DMS 273 (cell line): ENCODE measurements at regions not wholly inside any gene's neighbourhood (a gene's known extent, or its start where the extent isn't known, plus 50 kb on each side); places are given as distances from the start of the nearest gene placed in this dataset.
A peak's percentile ranks its signal among the peaks of the same experiment; 100 is the strongest.
"Not testable (repeated sequence)": the region's sequence is repeated elsewhere in the genome, so short reads cannot be mapped to it uniquely, and the experiment has no call there.

Experiments
- DNase-seq: peaks from one replicate; lab custom pipeline; 2025; ENCODE audit not compliant: unreplicated experiment; lab: John Stamatoyannopoulos, UW

DNA sequence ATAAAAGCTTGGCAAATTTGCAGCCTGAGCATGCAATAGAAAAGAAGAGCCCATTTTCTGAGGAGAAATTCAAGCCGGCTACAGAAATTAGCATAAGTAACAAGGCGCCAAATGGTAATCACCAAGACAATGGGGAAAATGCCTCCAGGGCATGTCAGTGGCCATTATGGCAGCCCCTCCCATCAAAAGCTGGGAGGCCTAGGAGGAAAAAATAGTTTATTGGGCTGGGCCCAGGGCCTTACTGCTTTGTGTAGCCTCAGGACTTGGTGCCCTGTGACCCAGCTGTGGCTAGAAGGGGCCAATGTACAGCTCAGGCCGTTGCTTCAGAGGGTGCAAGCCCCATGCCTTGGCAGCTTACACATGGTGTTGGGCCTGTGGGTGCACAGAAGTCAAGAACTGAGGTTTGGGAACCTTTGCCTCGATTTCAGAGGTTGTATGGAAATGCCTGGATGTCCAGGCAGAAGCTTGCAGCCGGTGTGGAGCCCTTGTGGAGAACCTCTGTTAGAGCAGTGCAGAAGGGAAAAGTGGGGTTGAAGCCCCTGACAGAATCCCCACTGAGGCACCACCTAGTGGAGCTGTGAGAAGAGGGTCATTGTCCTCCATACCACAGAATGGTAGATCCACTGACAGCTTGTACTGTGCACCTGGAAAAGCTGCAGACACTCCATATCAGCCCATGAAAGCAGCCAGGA lies 328.5 kb upstream of the MAP3K7 start:
- no peak for DNase-seq

DNA sequence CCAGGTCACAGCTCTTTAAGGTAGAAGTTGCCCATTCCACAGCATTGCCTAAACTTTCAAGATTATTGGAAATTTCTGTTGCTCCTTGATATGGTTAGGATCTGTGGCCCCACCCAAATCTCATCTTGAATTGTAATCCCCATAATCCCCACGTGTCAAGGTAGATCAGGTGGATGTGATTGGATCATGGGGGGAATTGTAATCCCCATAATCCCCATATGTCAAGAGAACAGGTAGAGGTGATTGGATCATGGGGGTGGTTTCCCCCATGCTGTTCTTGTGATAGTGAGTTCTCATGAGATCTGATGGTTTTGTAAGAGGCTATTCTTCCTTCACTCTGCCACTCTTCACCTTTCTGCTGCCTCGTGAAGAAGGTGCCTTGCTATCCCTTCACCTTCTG lies 327.4 kb upstream of the MAP3K7 start:
- DNase-seq = no peak

DNA sequence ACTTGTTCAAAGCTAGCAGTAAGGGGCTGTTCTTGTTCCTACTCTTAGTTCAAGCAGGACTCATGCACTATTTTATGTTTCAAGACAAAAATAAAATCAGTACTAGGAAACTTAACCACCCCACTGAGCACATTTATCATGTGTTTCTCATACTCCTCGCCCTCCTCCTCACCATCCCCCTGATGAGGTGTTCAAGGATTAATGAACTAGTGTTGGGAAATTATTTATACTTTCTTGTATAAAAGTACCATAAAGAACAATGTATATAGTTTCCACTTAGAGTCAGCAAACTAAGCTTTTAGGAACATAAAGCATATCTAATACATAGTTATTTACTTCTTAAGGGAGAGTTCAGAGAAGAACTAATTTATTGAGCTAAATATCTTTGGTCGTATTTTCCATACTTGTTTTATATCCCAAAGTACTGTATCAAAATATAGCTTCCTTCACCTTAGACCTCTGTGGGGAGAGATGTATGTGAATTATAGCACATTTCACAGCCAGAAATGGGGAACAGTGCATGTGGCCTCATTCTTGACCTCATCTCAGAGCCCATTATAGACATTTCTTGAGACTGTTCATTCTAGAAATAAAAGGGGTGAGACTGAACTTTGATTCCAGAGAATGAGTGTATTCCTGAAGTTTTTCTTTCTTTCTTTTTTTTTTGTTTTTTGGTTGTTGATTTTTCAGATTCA lies 326.5 kb upstream of the MAP3K7 start:
- no peak for DNase-seq

DNA sequence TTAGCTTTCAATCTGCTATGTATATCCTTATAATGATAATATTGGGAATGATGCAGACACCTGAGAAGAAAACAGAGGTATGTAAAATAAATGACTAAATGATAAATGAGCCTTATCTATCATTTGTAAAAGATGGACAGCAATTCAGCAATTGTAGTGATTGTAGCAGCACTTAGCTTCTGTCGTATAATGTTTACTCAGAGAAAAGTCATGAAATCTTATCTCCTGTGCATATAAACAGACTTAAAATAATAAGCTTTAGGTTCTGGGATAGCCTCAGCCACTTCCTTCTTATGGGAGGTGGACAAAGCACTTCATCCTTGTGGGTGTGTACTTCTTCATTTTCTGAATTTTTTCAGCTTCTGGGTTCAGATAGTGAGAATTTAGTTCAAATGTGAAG lies 324.8 kb upstream of the MAP3K7 start:
- no peak for DNase-seq

DNA sequence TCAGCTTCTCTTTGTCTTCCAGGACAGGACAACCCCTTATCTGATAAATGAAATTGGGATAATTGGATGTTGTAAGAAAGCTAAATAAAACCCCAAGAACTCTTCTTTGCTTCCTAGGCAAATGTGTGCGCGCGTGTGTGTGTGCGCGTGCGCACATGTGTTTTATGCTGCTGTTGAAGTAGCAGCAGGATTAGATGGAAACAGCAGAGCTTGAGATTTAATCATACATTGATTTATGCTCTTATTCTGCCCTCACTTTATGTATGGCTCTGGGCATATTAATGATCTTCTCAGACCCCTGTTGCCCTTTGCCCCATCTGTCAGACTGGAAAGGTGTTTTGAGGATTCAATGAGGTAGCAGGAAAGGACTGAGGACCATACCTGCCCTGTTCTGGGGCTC lies 324.0 kb upstream of the MAP3K7 start:
- DNase-seq = no peak

DNA sequence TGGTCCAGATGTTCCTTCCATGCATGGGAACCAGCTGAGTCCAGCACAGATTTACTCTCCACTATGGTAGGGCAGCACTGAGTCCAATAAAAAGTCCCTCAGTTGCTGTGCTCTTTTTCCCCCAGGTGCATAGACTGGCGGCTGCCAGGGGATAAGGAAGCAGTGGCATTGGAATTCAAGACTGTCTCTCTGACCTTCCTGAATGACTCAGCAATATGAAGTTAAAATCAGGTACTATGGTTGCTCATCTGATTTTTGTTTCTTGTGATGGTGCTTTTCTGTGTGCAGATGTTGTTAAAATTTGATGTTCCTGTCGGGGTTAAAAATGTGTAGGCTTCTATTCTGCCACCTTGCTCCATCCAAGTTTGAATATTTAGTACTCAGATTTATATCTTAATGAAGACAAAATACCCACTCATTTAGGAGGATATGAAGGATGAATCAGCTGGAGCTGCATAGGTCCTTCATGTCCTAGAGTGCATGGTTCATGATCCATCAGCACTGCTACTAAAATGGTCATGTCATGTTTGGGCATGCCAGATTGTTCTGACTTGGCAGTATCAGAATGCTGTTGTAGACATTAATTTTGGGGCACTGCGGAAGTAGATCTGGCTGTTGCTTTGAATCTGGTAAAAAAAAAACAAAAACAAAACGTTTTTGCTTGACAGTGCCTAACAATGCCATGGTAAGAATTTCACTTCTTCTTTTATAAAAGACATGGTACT lies 321.2 kb upstream of the MAP3K7 start:
- DNase-seq = no peak

DNA sequence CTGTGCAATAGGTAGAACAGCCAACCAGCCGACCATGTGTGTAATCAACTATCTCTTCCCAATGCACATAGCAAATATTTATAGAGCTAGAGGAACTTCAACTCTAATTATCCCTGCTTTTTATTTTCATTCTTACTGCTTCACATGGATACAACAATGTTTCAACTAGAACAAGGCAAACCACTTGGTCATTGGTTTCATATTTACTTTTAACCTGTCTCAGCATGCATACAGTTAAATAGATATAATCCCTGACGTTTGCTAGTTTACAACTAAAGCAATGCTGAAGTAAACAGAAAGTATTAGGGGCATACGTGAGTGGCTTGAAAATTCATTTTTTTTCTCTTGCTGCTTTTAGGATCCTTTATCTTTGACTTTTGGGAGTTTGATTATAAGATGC lies 318.5 kb upstream of the MAP3K7 start:
- no peak for DNase-seq

DNA sequence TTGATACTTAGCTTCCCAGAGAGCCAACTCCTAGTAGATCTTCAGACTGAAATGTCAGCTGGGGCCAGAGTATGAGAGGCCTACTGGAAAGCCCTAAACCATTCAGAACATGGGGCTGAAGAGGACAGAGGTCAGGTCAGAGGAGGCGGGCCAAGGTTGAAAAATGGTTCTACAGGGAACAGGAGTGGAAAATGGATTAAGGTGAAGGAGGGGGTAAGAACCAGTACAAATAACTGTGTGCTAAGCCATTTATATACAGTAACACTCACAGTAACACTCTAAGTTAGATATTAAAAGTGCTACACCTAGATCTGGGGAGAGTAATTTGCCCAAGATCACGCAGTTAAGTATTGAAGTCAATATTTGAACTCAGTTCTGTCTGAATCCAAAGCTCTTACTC lies 313.2 kb upstream of the MAP3K7 start:
- no peak for DNase-seq

DNA sequence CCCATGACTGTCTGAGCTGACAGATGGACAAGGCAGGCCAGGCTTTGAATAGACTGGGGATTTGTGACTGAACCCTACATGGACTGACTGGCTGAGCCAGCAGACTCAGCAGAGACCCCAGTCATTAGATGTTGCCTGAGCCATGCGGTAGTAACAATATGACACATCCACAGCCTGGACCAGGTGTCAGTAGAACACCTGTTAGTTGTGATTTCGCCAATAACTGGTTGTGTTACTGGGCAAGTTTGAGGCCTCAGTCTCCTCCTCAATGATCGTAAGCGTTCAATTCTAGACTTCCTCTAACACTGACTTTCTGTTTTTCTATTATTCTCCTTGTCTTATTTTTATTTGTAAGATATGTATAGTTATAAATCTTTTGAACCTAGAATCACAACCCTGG lies 311.9 kb upstream of the MAP3K7 start:
- DNase-seq = peak; percentile 10

DNA sequence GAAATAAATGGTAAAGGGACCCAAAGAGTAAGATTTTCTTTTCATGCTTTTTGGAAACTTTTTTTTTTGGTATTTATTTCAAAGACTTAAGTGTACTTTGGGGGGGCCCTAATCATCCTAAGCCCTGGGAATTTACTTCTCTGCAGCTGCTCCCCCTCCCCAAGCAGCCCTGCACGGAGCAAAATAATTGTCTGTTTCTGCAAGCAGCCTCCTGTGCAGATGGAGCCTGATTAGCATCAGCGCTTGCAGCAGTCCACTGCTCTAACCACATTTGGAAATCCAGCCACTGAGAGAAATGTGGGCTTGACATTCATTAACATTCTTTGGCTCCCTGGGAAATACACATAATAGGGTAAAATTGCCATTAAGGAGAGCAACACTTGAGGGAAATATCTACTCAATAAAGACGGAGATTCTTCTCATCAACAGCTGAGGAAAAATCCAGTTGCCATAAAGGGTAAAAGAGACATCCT lies 309.2 kb upstream of the MAP3K7 start:
- DNase-seq = peak; percentile 71

DNA sequence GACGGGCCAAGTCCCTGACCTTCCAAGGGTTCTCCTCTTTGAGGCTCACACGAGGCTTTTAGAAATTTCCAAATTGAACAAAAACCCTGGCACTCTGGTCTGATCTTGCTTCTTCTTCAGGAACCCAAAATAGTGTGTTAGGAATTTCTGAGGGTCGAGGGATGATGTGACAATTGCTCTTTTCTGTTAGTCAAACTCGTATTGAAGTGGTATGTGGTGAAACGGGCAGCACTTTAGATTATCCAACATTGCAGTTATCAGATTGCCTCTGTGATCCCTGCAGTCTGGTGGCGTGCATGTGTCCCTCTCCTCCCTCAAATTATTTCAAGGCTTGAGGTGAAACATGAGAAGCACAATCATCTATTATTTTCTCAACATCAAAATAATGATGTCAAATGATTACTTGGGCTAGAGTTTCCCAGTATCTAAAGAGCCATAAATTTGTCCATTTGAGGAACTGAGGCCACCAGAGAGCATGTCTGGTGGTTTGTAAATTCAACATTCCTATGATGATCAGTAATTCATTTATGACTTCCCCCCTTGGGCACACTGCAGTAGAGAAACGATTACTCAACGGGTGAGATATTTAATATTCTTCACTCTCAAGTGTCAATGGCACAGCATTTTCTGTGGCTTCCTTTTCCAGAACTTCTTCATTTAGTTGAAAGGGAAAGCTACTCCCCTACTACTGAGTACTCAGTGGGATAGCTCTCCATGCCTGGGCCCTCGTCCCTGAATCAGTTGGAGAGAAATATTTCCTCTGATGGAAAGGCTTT lies 308.6 kb upstream of the MAP3K7 start:
- peak; percentile 46 for DNase-seq

DNA sequence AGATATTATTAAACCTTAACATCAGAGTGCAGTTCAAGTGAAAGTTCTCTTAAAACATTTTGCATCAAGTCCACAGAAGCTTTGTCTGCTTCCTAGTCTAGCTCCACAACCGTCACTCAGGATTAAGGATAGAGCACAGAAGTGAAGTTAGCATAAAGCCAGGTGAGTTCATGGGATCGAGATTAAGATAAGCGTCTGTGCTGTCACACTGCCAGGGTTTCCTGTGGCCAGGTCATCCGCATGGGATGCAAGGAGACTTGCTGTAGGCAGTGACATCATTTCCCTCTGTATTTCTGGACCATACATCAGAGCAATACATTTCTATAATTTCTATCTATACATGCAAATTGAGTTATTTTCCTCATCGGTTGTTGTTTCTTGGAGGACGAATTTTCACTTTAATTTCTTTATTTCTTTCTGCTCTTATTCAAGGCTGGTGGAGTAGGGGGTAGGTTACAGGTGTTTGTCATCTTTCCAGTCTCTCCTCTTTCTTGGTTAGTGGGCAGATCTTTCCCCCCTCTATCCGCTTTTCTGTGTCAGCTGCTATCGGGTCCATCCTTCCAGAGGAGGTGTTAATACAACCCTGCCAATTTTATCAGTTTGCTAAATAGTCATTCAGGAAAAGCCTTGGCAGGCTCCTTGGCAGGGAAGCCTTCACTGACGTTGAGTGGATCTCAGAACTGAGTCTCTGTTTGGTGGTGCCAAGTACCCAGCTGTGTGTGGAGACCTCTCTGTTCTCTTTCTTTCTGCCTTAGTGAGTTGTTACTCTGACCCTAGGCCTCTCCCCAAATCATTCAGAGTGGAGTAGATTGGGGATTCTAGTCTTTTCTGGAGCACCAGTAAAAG lies 307.6 kb upstream of the MAP3K7 start:
- DNase-seq = peak; percentile 23

DNA sequence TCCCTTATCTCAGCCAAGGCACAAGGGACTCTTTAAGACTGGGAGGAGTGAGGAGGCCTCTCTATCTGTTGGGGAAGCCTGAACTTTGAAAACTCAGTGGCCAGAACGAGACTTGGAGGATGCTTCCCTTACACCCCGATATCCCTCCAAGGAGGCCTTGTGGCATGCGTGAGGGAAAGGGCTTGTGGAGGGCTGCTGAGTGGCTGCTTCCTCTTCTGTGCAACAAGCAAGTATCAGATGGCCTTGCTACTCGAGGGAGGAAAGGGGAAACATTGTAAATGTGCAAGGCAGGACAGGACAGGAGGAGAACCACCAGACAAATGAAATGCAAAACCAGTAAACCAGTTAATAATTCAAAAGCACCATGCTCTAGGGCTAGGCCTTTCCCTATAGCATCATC lies 306.5 kb upstream of the MAP3K7 start:
- DNase-seq = no peak

DNA sequence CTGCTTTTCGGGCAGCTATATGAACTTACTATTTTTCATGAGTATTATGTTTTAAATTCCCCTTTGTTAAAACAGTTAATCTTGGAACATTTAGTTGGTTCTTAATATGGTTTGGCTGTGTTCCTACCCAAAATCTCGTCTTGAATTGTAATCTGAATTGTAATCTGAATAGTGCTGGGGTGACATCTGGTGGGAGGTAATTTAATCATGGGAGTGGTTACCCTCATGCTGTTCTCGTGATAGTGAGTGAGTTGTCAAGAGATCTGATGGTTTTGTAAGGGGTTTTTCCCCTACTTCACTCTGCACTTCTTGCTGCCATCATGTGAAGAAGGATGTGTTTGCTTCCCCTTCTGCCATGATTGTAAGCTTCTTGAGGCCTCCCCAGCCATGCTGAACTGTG lies 305.4 kb upstream of the MAP3K7 start:
- DNase-seq = peak; percentile 64

DNA sequence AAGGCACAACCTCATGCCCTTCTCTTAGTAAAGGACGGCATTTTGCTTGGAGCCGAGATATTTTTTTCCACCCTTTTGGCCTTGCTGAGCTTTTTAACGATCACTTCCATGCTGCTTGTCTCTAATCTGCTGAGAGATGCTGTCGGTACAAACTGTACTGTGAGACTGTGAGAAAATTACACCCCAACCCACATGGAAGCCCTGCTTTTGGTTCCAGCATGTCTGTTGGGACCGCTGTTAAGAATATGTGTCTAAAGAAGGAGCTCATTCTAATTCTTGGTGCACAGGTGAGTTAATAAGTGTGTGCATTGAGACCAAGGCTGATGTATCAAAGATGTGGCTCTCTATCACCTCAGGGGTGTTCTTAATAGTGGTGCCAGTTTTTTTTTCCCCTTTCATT lies 304.5 kb upstream of the MAP3K7 start:
- no peak for DNase-seq

DNA sequence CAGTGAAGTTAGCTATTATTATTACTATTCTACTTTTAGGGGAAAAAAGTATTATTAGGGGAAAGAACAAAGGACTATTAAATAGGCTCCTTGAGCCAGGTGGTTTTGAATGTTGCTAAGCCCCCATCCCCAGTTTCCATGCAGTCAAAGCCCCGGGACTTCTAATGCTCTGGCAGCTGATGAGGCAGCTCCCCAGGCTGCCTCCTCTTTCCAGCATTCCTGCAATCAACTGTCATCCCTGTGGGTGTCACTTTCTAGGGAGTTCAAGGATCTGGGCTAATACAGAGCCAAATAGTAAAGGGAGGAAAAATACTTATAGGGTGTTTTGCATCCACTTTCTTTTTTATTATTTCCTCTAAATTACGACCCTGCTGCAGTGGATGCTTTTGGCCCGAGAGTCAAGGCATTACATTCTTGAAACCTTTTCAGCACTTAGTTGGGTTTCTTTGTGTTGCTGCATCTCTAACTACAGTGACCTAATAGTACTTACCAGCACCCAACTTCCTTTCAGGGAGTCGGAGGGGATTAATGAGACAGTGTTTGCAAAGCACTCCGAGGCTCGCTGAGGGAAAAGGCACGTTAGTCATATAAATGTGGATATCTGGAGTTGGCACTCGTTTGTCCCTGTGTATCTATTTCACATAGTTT lies 303.9 kb upstream of the MAP3K7 start:
- no peak for DNase-seq

DNA sequence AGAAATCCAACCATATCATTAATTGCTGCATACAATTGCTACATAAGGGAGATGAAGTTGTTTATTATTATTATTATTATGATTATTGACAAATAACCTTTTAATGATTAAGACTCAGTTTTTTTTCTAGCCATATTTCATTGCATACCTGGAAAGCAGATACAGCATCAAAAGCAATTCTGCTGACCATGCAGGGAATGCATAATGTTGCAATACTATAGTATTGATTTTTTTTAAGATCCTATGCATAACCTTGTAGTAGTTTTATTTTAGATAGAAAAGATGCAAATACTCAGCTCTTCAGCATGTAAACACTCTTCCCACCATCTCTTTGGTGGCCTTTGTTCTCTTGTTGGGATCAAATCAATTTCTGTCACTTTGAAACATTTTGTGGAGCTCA lies 300.9 kb upstream of the MAP3K7 start:
- DNase-seq = no peak

DNA sequence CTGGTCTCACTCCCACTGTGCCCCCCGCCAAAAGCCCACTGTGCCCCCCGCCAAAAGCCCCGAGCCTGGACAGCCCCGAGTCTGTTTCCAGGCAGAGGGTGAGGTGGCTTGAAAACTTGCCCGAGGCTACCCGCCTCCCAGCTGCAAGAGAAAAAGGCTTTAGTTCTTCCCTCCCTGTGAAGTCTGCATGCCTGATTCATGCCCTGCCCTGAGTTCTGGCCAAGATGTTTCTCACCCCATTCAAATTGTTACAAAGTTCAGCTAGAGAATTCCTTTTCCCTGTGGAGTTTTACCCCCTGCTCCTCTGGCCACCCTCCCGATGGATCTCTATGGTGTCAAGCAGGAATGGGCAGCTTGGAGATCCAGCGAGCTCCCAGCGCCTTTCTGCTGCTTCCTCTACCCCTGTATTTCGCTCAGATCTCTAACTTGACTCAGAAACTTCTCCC lies 298.8 kb upstream of the MAP3K7 start:
- DNase-seq = no peak

DNA sequence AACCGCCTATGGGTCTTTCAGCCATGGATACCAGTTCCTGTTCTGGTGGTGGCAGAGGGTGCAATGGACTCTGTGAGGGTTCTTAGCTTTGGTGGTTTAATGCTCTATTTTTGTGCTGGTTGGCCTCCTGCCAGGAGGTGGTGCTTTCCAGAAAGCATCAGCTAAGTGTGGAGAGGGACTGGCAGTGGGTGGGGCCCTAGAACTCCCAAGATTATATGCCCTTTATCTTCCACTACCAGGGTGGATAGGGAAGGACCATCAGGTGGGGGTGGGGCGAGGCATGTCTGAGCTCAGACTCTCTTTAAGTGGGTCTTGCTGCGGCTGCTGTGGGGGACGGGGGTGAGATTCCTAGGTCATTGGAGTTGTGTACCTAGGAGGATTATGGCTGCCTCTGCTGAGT lies 298.3 kb upstream of the MAP3K7 start:
- DNase-seq = not testable (repeated sequence)

DNA sequence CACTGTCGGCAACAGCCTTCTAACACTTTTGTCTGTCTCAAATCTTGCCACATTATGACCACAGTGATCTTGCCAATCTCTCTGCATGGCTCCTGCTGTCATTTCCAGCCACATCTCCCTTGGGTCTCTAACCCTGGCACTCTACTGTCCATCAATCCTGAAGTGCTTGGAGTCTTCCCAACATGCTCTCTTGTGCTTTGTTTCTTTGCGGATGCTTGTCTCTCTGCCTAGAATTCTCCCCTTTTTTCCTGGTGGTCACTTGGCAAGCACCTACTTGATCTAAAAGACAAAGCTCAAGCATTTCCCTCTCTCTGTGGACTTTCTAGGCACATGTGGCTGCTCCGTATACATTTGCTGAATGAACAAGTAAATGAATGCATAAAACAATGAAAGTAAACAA lies 290.7 kb upstream of the MAP3K7 start:
- DNase-seq = no peak
